ENCODE measurements at regions not wholly inside any gene's neighbourhood (a gene's known extent, or its start where the extent isn't known, plus 50 kb on each side); places are given as distances from the start of the nearest gene placed in this dataset.
"Not testable (repeated sequence)": the region's sequence is repeated elsewhere in the genome, so short reads cannot be mapped to it uniquely, and the experiment has no call there.

DNA sequence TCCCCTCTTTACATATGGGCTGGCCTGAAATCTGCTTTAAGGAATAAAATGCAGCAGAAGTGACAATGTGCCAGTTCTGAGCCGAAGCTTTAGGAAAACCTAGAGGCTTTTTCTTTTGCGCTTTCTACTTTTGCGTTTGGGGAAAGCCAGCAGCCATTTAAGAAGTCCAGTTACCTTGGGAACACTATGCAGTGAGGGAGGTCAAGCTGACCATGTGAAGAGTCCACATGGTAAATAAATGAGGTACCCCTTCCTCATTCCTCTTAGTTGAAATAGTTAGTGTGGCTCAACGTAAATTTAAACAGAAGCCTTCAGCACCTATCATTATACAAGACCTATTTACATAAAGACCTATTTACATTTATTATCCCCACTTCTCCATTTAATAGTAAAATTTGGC, 78.5 kb downstream of the TFPI2 start:
- H3K4me3 ChIP-seq (ENCODE audit: low read length): no peak overlapping the region
- no peak overlapping the region for H3K27ac ChIP-seq (ENCODE audit: low read depth, low read length)
- Mint-ChIP-seq H3K9me3 (peaks cover 0 to 2% (median 0%) of the 10 kb centered on the region in 5 donors), H3K4me1 (no peaks in the 10 kb centered on the region), H3K27ac (no peak overlapping the region), H3K27me3 (no peaks in the 10 kb centered on the region), H3K4me3 (no peak overlapping the region), H3K36me3 (no peaks in the 10 kb centered on the region)
- no peaks in the 10 kb centered on the region for H3K36me3 ChIP-seq (ENCODE audit: insufficient read depth, low read length)
- no peaks in the 10 kb centered on the region for H3K27me3 ChIP-seq (ENCODE audit: insufficient read depth, low read length, poor library complexity, severe bottlenecking)
- H3K9me3 ChIP-seq (ENCODE audit: low read length): no peaks in the 10 kb centered on the region
- ChIA-PET POLR2A (no interaction called here), CTCF (no interaction called here)
- H3K4me1 ChIP-seq (ENCODE audit: insufficient read depth, low read length): no peaks in the 10 kb centered on the region
- DNase-seq: no peak

DNA sequence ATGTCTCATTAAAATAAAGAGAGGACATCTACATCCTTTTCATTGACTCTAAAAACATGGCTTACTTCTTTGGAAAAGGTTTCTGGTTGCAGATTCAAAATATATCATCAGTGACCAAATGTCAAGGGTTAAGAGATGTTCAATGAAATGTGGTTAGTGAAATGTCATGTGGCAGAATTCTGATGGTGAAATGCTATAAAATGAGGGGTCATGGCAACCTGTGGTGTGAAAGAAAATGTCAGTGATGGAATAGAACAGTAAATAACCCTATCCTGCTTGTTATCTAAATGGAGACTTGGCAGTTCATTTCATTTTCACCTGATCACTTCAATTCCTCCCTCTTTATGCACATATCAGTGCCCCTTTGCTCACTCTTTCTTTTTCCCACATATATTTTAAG, 79.4 kb downstream of the TFPI2 start:
- Mint-ChIP-seq H3K4me3 (no peak overlapping the region), H3K4me1 (no peaks in the 10 kb centered on the region), H3K27me3 (no peaks in the 10 kb centered on the region), H3K9me3 (peaks cover 0 to 2% (median 0%) of the 10 kb centered on the region in 5 donors), H3K36me3 (no peaks in the 10 kb centered on the region), H3K27ac (no peak overlapping the region)
- DNase-seq: no peak
- H3K4me3 ChIP-seq (ENCODE audit: low read length): no peak overlapping the region
- no peaks in the 10 kb centered on the region for H3K4me1 ChIP-seq (ENCODE audit: insufficient read depth, low read length)
- ChIA-PET CTCF (no interaction called here), POLR2A (no interaction called here)
- no peaks in the 10 kb centered on the region for H3K27me3 ChIP-seq (ENCODE audit: insufficient read depth, low read length, poor library complexity, severe bottlenecking)
- no peaks in the 10 kb centered on the region for H3K9me3 ChIP-seq (ENCODE audit: low read length)
- H3K36me3 ChIP-seq (ENCODE audit: insufficient read depth, low read length): no peaks in the 10 kb centered on the region
- no peak overlapping the region for H3K27ac ChIP-seq (ENCODE audit: low read depth, low read length)

GRCh38 chr7:93810561-93810960, 80.0 kb downstream of the TFPI2 start:
- H3K27ac ChIP-seq (ENCODE audit: low read depth, low read length): no peak overlapping the region
- ChIA-PET CTCF (no interaction called here), POLR2A (no interaction called here)
- H3K27me3 ChIP-seq (ENCODE audit: insufficient read depth, low read length, poor library complexity, severe bottlenecking): no peaks in the 10 kb centered on the region
- Mint-ChIP-seq H3K27ac (no peak overlapping the region), H3K36me3 (no peaks in the 10 kb centered on the region), H3K27me3 (no peaks in the 10 kb centered on the region), H3K9me3 (peaks cover 0 to 2% (median 0%) of the 10 kb centered on the region in 5 donors), H3K4me3 (no peak overlapping the region), H3K4me1 (no peaks in the 10 kb centered on the region)
- H3K36me3 ChIP-seq (ENCODE audit: insufficient read depth, low read length): no peaks in the 10 kb centered on the region
- H3K4me1 ChIP-seq (ENCODE audit: insufficient read depth, low read length): no peaks in the 10 kb centered on the region
- H3K4me3 ChIP-seq (ENCODE audit: low read length): no peak overlapping the region
- no peak for DNase-seq
- no peaks in the 10 kb centered on the region for H3K9me3 ChIP-seq (ENCODE audit: low read length)

GRCh38 chr7:93804726-93805125, 85.8 kb downstream of the TFPI2 start:
- Mint-ChIP-seq H3K27me3 (no peaks in the 10 kb centered on the region), H3K27ac (no peak overlapping the region), H3K36me3 (no peaks in the 10 kb centered on the region), H3K4me1 (no peaks in the 10 kb centered on the region), H3K9me3 (peaks cover 0 to 8% (median 4%) of the 10 kb centered on the region in 5 donors), H3K4me3 (no peak overlapping the region)
- no peaks in the 10 kb centered on the region for H3K4me1 ChIP-seq (ENCODE audit: insufficient read depth, low read length)
- H3K4me3 ChIP-seq (ENCODE audit: low read length): no peak overlapping the region
- H3K9me3 ChIP-seq (ENCODE audit: low read length): no peaks in the 10 kb centered on the region
- H3K36me3 ChIP-seq (ENCODE audit: insufficient read depth, low read length): no peaks in the 10 kb centered on the region
- no peaks in the 10 kb centered on the region for H3K27me3 ChIP-seq (ENCODE audit: insufficient read depth, low read length, poor library complexity, severe bottlenecking)
- POLR2A ChIA-PET: no interaction called here
- CTCF ChIA-PET: no interaction called here
- H3K27ac ChIP-seq (ENCODE audit: low read depth, low read length): no peak overlapping the region
- DNase-seq: no peak

DNA sequence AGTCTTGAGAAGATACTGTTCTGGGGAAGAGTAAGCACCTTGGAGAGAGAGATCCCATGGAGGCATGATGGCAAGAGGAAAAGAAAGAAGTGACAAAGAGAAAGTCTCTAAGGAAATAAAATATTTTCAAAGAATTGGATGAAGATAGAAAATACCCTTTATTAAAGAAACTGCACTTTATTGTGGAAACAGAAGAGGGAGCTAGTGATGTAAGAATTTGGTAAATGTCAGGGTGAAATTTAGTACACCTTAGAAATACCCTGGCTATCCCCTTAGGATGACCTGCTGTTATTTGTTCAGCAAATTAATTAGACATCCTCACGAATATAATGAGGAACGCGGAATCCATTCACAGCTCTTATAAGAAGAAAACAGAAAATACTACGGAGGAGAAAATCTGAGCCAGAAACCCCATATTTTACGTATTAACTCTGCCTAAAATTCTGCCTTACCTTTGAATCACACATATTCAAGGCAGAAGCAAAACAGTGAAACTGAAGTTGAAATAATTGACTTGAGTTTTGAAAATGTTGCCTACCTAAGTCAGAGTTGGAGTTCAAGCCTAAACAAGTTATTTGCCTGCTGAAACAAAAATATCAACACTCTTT, 90.7 kb downstream of the TFPI2 start:
- no peaks in the 10 kb centered on the region for H3K36me3 ChIP-seq (ENCODE audit: insufficient read depth, low read length)
- ChIA-PET POLR2A (no interaction called here), CTCF (no interaction called here)
- Mint-ChIP-seq H3K27ac (no peak overlapping the region), H3K9me3 (peaks cover 0 to 8% (median 4%) of the 10 kb centered on the region in 5 donors), H3K4me3 (no peak overlapping the region), H3K36me3 (no peaks in the 10 kb centered on the region), H3K4me1 (no peaks in the 10 kb centered on the region), H3K27me3 (no peaks in the 10 kb centered on the region)
- H3K27me3 ChIP-seq (ENCODE audit: insufficient read depth, low read length, poor library complexity, severe bottlenecking): no peaks in the 10 kb centered on the region
- H3K4me1 ChIP-seq (ENCODE audit: insufficient read depth, low read length): no peaks in the 10 kb centered on the region
- no peak overlapping the region for H3K27ac ChIP-seq (ENCODE audit: low read depth, low read length)
- no peak for DNase-seq
- H3K9me3 ChIP-seq (ENCODE audit: low read length): no peaks in the 10 kb centered on the region
- no peak overlapping the region for H3K4me3 ChIP-seq (ENCODE audit: low read length)

DNA sequence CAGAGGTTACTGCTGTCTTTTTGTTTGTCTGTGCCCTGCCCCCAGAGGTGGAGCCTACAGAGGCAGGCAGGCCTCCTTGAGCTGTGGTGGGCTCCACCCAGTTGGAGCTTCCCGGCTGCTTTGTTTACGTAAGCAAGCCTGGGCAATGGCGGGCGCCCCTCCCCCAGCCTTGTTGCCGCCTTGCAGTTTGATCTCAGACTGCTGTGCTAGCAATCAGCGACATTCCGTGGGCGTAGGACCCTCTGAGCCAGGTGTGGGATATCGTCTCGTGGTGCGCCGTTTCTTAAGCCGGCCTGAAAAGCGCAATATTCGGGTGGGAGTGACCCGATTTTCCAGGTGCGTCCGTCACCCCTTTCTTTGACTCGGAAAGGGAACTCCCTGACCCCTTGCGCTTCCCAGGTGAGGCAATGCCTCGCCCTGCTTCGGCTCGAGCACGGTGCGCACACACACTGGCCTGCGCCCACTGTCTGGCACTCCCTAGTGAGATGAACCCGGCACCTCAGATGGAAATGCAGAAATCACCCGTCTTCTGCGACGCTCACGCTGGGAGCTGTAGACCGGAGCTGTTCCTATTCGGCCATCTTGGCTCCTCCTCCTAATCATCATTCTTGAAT, 97.4 kb downstream of the TFPI2 start:
- H3K36me3 Mint-ChIP-seq; DNase-seq; H3K4me1 Mint-ChIP-seq; CTCF ChIA-PET; H3K27ac Mint-ChIP-seq; H3K36me3 ChIP-seq (ENCODE audit: insufficient read depth, low read length); POLR2A ChIA-PET; H3K4me3 ChIP-seq (ENCODE audit: low read length); H3K9me3 ChIP-seq (ENCODE audit: low read length); H3K4me3 Mint-ChIP-seq; H3K27me3 Mint-ChIP-seq; H3K4me1 ChIP-seq (ENCODE audit: insufficient read depth, low read length); H3K27me3 ChIP-seq (ENCODE audit: insufficient read depth, low read length, poor library complexity, severe bottlenecking); H3K27ac ChIP-seq (ENCODE audit: low read depth, low read length); H3K9me3 Mint-ChIP-seq: not testable (repeated sequence)

DNA sequence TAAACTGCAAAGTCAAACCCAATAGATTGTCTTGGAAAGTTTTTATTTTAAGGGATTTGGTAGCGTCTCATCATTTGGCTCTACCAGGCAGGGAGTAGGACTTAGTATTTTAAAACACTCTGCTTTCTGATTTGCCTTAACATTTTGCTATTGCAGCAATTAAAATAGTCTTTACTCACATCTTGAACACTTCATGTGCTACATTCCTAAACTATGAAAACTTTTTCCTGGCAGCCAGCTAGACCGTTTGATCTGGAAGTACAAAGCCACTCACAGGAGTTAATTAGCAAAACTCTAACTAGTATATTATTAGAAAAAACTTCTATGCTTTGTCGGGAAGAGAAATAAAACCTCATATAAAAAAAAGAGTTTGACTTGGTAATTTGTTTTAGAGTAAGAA, 111.4 kb downstream of the TFPI2 start:
- POLR2A ChIA-PET: no interaction called here
- peaks cover 0 to 4% (median 0%) of the 10 kb centered on the region in 5 donors for H3K9me3 Mint-ChIP-seq
- H3K36me3 ChIP-seq (ENCODE audit: insufficient read depth, low read length): no peaks in the 10 kb centered on the region
- H3K36me3 Mint-ChIP-seq: no peaks in the 10 kb centered on the region
- H3K4me1 ChIP-seq (ENCODE audit: insufficient read depth, low read length): no peaks in the 10 kb centered on the region
- H3K27ac Mint-ChIP-seq: no peak overlapping the region
- no peaks in the 10 kb centered on the region for H3K4me1 Mint-ChIP-seq
- no peaks in the 10 kb centered on the region for H3K27me3 Mint-ChIP-seq
- no peak overlapping the region for H3K27ac ChIP-seq (ENCODE audit: low read depth, low read length)
- H3K4me3 Mint-ChIP-seq: no peak overlapping the region
- no peak for DNase-seq
- no peaks in the 10 kb centered on the region for H3K27me3 ChIP-seq (ENCODE audit: insufficient read depth, low read length, poor library complexity, severe bottlenecking)
- H3K9me3 ChIP-seq (ENCODE audit: low read length): no peaks in the 10 kb centered on the region
- CTCF ChIA-PET: no interaction called here
- no peak overlapping the region for H3K4me3 ChIP-seq (ENCODE audit: low read length)

DNA sequence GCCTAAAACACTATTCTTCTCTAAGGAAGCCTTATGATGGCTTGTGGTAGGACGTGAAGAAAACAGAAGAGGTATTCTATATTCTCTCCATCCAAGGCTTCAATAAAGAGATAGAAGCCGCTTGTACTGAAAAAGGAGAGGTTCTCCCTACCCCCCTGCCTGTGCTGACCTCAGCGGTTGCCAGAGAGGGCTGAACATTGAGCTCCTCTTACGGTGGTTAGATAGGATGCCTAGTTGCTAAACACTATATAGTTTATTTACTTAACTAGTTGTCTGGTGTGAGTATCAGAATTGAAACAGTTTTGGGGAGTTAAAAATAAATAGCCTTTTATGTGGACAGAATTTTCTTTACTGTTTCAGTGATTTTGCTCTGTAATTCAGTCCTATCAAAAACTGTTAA, 112.2 kb downstream of the TFPI2 start:
- Mint-ChIP-seq H3K4me1 (no peaks in the 10 kb centered on the region), H3K9me3 (no peaks in the 10 kb centered on the region), H3K27ac (no peak overlapping the region), H3K4me3 (no peak overlapping the region), H3K36me3 (no peaks in the 10 kb centered on the region), H3K27me3 (no peaks in the 10 kb centered on the region)
- ChIA-PET CTCF (no interaction called here), POLR2A (no interaction called here)
- no peak overlapping the region for H3K27ac ChIP-seq (ENCODE audit: low read depth, low read length)
- no peak overlapping the region for H3K4me3 ChIP-seq (ENCODE audit: low read length)
- H3K36me3 ChIP-seq (ENCODE audit: insufficient read depth, low read length): no peaks in the 10 kb centered on the region
- no peaks in the 10 kb centered on the region for H3K4me1 ChIP-seq (ENCODE audit: insufficient read depth, low read length)
- H3K27me3 ChIP-seq (ENCODE audit: insufficient read depth, low read length, poor library complexity, severe bottlenecking): no peaks in the 10 kb centered on the region
- no peaks in the 10 kb centered on the region for H3K9me3 ChIP-seq (ENCODE audit: low read length)
- DNase-seq: no peak

DNA sequence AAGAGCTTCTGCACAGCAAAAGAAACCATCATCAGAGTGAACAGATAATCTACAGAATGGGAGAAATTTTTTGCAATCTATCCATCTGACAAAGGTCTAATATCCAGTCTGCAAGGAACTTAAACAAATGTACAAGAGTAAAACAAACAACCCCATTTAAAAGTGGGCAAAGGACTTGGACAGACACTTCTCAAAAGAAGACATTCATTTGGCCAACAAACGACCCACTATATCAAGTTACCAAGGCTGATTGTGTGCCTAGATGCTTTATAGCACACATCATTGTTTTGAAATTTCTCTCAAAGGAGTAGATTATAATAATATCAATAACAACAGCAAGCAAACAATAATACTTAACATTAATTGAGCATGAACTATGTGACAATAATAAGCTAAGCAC, 117.1 kb downstream of the TFPI2 start:
- H3K36me3 Mint-ChIP-seq: no peaks in the 10 kb centered on the region

More for the DNA sequence above, 117.1 kb downstream of the TFPI2 start:
- Histone ChIP-seq H3K36me3 (ENCODE audit: insufficient read depth, low read length) (no peaks in the 10 kb centered on the region), H3K4me1 (ENCODE audit: insufficient read depth, low read length) (no peaks in the 10 kb centered on the region), H3K9me3 (ENCODE audit: low read length) (no peaks in the 10 kb centered on the region), H3K27me3 (ENCODE audit: insufficient read depth, low read length, poor library complexity, severe bottlenecking) (no peaks in the 10 kb centered on the region), H3K4me3 (ENCODE audit: low read length) (no peak overlapping the region), H3K27ac (ENCODE audit: low read depth, low read length) (no peak overlapping the region)
- H3K9me3 Mint-ChIP-seq: peaks cover 0 to 6% (median 2%) of the 10 kb centered on the region in 5 donors
- no peaks in the 10 kb centered on the region for H3K4me1 Mint-ChIP-seq
- DNase-seq: no peak
- H3K27ac Mint-ChIP-seq: no peak overlapping the region
- no peak overlapping the region for H3K4me3 Mint-ChIP-seq
- ChIA-PET POLR2A (no interaction called here), CTCF (no interaction called here)
- H3K27me3 Mint-ChIP-seq: no peaks in the 10 kb centered on the region
